Nephron progenitor cell (in vitro differentiated cells): ENCODE measurements at regions not wholly inside any gene's neighbourhood (a gene's known extent, or its start where the extent isn't known, plus 50 kb on each side); places are given as distances from the start of the nearest gene placed in this dataset.

Experiments used
- DNase-seq: peaks from one replicate; pipeline ENCODE4 v3.0.0; 2021
- H3K27ac Mint-ChIP-seq: 2 replicates; pipeline ENCODE4 v1.8.0; 2021; ENCODE audit warnings: mild to moderate bottlenecking, moderate library complexity, mixed read lengths
- H3K27me3 Mint-ChIP-seq: 2 replicates; pipeline ENCODE4 v1.8.0; 2021; ENCODE audit warnings: mild to moderate bottlenecking, low read depth, mixed read lengths; ENCODE audit not compliant: poor library complexity
- H3K36me3 Mint-ChIP-seq: 2 replicates; pipeline ENCODE4 v1.8.0; 2021; ENCODE audit warnings: low read depth, mixed read lengths
- H3K4me1 Mint-ChIP-seq: 2 replicates; pipeline ENCODE4 v1.8.0; 2021; ENCODE audit warnings: mixed read lengths
- H3K4me3 Mint-ChIP-seq: 2 replicates; pipeline ENCODE4 v1.8.0; 2021; ENCODE audit warnings: mild to moderate bottlenecking, moderate library complexity, mixed read lengths
- H3K9me3 Mint-ChIP-seq: 2 replicates; pipeline ENCODE4 v1.8.0; 2021; ENCODE audit warnings: mild to moderate bottlenecking, moderate library complexity, mixed read lengths
- CTCF ChIP-seq: fragments of 200-600 bp; sonication (generic); IDR thresholded peaks from 2 replicates; pipeline ENCODE4 v1.5.0; 2021; ENCODE audit warnings: antibody characterized with exemption

GRCh38 chr15:58275785-58276184 lies 137.6 kb downstream of the AQP9 start:
- H3K36me3 Mint-ChIP-seq: peaks cover 11% of the 10 kb centered on the region
- no peak for TF ChIP-seq CTCF
- H3K4me3 Mint-ChIP-seq: no peak overlapping the region
- no peak for DNase-seq
- H3K4me1 Mint-ChIP-seq: peaks cover 16% of the 10 kb centered on the region
- H3K27ac Mint-ChIP-seq: no peak overlapping the region
- peaks cover 11% of the 10 kb centered on the region for H3K27me3 Mint-ChIP-seq
- H3K9me3 Mint-ChIP-seq: peaks cover 11% of the 10 kb centered on the region

GRCh38 chr15:58276924-58277323 lies 138.7 kb downstream of the AQP9 start:
- Mint-ChIP-seq H3K9me3 (no peaks in the 10 kb centered on the region), H3K27ac (no peak overlapping the region), H3K27me3 (peaks cover 11% of the 10 kb centered on the region), H3K36me3 (no peaks in the 10 kb centered on the region), H3K4me3 (no peak overlapping the region), H3K4me1 (peaks cover 23% of the 10 kb centered on the region)
- no peak for TF ChIP-seq CTCF
- no peak for DNase-seq

GRCh38 chr15:58277333-58277732 lies 139.2 kb downstream of the AQP9 start:
- no peaks in the 10 kb centered on the region for H3K36me3 Mint-ChIP-seq
- no peak overlapping the region for H3K4me3 Mint-ChIP-seq
- H3K27me3 Mint-ChIP-seq: peaks cover 11% of the 10 kb centered on the region
- no peak for DNase-seq
- H3K9me3 Mint-ChIP-seq: no peaks in the 10 kb centered on the region
- H3K4me1 Mint-ChIP-seq: peaks cover 27% of the 10 kb centered on the region
- no peak for TF ChIP-seq CTCF
- H3K27ac Mint-ChIP-seq: no peak overlapping the region

- no peak overlapping the region for H3K27ac Mint-ChIP-seq
- H3K4me1 Mint-ChIP-seq: peaks cover 29% of the 10 kb centered on the region
- no peak overlapping the region for H3K4me3 Mint-ChIP-seq
- H3K9me3 Mint-ChIP-seq: no peaks in the 10 kb centered on the region
- TF ChIP-seq CTCF: no peak
- no peak for DNase-seq
- H3K36me3 Mint-ChIP-seq: no peaks in the 10 kb centered on the region
- peaks cover 7% of the 10 kb centered on the region for H3K27me3 Mint-ChIP-seq
These were observed 140.9 kb downstream of the AQP9 start for GRCh38 chr15:58279106-58279505.

GRCh38 chr15:58279654-58280053 lies 141.5 kb downstream of the AQP9 start:
- peaks cover 7% of the 10 kb centered on the region for H3K27me3 Mint-ChIP-seq
- H3K9me3 Mint-ChIP-seq: no peaks in the 10 kb centered on the region
- H3K4me3 Mint-ChIP-seq: no peak overlapping the region
- no peak for DNase-seq
- no peaks in the 10 kb centered on the region for H3K36me3 Mint-ChIP-seq
- no peak for TF ChIP-seq CTCF
- H3K27ac Mint-ChIP-seq: no peak overlapping the region
- peaks cover 29% of the 10 kb centered on the region for H3K4me1 Mint-ChIP-seq

- Mint-ChIP-seq H3K4me1 (peaks cover 25% of the 10 kb centered on the region), H3K27me3 (peaks cover 7% of the 10 kb centered on the region), H3K27ac (no peak overlapping the region), H3K36me3 (no peaks in the 10 kb centered on the region), H3K9me3 (no peaks in the 10 kb centered on the region), H3K4me3 (no peak overlapping the region)
- no peak for DNase-seq
- no peak for TF ChIP-seq CTCF
These were observed 144.0 kb downstream of the AQP9 start for GRCh38 chr15:58282060-58282708.
